Mesodermal cell (in vitro differentiated cells): ENCODE measurements at regions not wholly inside any gene's neighbourhood (a gene's known extent, or its start where the extent isn't known, plus 50 kb on each side); places are given as distances from the start of the nearest gene placed in this dataset.

Experiments
- H3K27ac ChIP-seq: 2 replicates; pipeline ENCODE4 v1.7.0; 2013; ENCODE audit warnings: mild to moderate bottlenecking, low read depth, low read length, moderate library complexity; ENCODE audit not compliant: severe bottlenecking
- H3K36me3 ChIP-seq: 2 replicates; pipeline ENCODE4 v1.7.1; 2013; ENCODE audit warnings: mild to moderate bottlenecking, low read length, moderate library complexity; ENCODE audit not compliant: control insufficient read depth, insufficient read depth
- H3K4me1 ChIP-seq: one replicate; pipeline ENCODE4 v1.7.1; 2013; ENCODE audit warnings: mild to moderate bottlenecking, low read length; ENCODE audit not compliant: insufficient read depth, control insufficient read depth, poor library complexity, severe bottlenecking
- H3K4me3 ChIP-seq: 2 replicates; pipeline ENCODE4 v1.7.0; 2013; ENCODE audit warnings: low read length, control low read depth, mild to moderate bottlenecking; ENCODE audit not compliant: insufficient read depth, poor library complexity, severe bottlenecking; ENCODE audit errors: extremely low read depth
- H3K9me3 ChIP-seq: 2 replicates; pipeline ENCODE4 v1.7.1; 2013; ENCODE audit warnings: mild to moderate bottlenecking, low read length, moderate library complexity; ENCODE audit not compliant: control insufficient read depth
- WGBS, 2 experiments: methylation state at CpG; one replicate each; pipeline ENCODE4 v1.1.5; 2013; ENCODE audit warnings: missing lambda C conversion rate in 2 of 2; ENCODE audit not compliant: insufficient coverage in 2 of 2; 5-methylcytosine and 5-hydroxymethylcytosine counted together

DNA sequence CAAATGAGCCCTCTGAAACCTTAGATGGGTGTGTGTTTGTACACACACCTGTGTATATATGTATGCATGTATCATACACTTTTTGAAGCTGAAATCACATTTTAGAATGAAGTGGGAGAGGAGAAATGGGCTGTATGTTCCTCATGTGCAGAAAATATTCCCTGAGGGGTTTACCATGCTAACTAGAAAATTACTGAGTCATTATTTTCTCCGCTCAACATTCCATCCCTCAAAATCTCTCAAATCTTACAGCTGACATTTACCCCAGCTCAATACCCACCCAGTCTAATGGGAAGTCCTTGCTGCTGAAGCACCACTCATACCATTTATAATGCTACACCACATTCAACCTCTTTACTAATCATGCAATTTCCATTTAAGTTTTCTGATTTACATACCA lies 138.6 kb downstream of the P2RY1 start:
- Histone ChIP-seq H3K4me3 (no peak overlapping the region), H3K4me1 (peaks cover 17% of the 10 kb centered on the region), H3K36me3 (no peaks in the 10 kb centered on the region), H3K9me3 (no peaks in the 10 kb centered on the region), H3K27ac (no peak overlapping the region)
- 86 to 100% methylated on average over 1 of the region's 1 CpG for WGBS, 2 experiments

DNA sequence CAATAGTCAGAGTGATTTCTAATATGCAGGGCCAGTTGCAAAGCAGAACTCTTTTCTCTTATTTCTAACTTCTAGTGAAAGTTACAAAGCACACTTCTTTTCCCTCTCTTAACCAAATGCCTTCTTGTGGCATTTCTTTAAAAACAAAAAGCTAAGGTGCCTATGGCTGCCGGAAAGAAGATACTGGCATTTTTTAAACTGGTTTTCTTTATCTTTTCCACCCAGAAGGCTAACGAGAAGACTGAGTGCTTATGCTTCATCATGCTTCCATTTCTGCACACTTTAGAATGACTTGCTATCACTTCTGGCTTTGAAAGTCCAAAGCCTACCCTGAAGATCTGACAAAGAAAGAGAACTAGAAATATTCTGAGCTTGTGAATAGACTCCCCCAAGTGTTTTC lies 141.3 kb downstream of the P2RY1 start:
- no peak overlapping the region for H3K27ac ChIP-seq
- WGBS, 2 experiments = 90 to 95% methylated on average over 2 of the region's 2 CpGs
- no peak overlapping the region for H3K4me3 ChIP-seq
- no peaks in the 10 kb centered on the region for H3K36me3 ChIP-seq
- H3K4me1 ChIP-seq = no peaks in the 10 kb centered on the region
- no peaks in the 10 kb centered on the region for H3K9me3 ChIP-seq

DNA sequence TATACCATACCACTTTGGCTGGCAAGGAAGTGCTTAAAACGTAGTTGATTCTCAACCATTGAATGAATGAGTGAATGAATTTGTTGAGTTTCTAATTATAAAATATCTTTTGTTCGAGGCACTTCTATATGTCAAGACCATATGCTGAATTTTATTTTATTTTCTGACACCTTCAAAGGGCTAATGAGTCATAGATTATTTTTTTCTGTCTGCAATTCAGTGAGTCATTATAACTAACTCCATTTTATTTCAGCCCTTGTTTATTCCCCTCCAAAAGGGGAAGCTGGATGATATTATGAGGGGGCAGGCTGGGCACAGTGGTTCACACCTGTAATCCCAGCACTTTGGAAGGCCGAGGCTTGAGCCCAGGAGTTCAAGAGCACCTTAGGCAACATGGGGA lies 142.4 kb downstream of the P2RY1 start:
- Histone ChIP-seq H3K4me1 (no peaks in the 10 kb centered on the region), H3K4me3 (no peak overlapping the region), H3K27ac (no peak overlapping the region), H3K9me3 (no peaks in the 10 kb centered on the region), H3K36me3 (no peaks in the 10 kb centered on the region)
- 80 to 100% methylated on average over 1 of the region's 3 CpGs for WGBS, 2 experiments

- no peaks in the 10 kb centered on the region for H3K9me3 ChIP-seq
- no peak overlapping the region for H3K27ac ChIP-seq
- no peaks in the 10 kb centered on the region for H3K36me3 ChIP-seq
- H3K4me1 ChIP-seq = no peaks in the 10 kb centered on the region
- H3K4me3 ChIP-seq = no peak overlapping the region
- WGBS, 2 experiments = 89 to 100% methylated on average over 1 of the region's 1 CpG
Observed at GRCh38 chr3:152978152-152978551, 143.2 kb downstream of the P2RY1 start.

- Histone ChIP-seq H3K4me3 (no peak overlapping the region), H3K4me1 (no peaks in the 10 kb centered on the region), H3K9me3 (no peaks in the 10 kb centered on the region), H3K27ac (no peak overlapping the region), H3K36me3 (no peaks in the 10 kb centered on the region)
- 100% methylated on average over 1 of the region's 2 CpGs; no CpG with 5 or more reads in 1 of the 2 experiments for WGBS, 2 experiments
Observed at GRCh38 chr3:152997526-152997925, 162.6 kb downstream of the P2RY1 start.

DNA sequence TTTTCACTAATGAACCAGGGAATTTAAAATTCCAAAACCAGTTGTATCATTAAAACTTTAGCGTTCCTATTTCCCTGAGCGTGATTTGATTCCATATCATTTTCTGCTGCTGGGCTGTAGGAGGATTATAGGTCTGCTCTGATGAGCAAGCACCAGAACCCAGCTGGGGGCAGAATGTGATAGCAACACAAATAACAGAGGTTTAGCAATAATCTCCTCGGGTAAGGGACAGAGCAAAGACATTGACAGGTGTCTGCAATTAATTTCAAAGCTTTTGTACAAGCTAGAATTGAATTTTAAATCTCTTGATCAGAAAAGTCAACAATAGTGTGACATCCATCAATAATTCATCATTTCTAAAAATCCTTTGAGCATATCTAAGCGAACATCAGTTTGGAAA lies 163.4 kb upstream of the RAP2B start:
- H3K27ac ChIP-seq = no peak overlapping the region
- no peaks in the 10 kb centered on the region for H3K36me3 ChIP-seq
- 94 to 95% methylated on average over 3 of the region's 4 CpGs for WGBS, 2 experiments
- no peak overlapping the region for H3K4me3 ChIP-seq
- H3K9me3 ChIP-seq = no peaks in the 10 kb centered on the region
- H3K4me1 ChIP-seq = no peaks in the 10 kb centered on the region

DNA sequence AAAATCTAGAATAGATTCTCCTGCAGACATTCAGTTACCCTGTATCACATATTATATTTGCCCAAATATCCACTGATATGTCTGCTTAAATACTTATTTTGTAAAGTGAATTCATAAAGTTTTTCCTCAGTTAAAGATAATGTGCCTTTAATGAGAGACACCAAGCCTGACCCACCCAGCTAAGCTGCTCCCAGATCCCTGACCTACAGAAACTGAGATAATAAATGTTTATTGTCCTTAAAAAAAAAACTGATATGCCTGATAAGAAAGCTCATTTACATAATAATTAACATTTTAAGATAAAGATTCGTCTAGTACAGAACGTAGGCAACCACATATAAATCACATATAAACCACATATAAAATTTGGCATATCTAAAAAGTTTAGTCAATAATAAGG lies 161.7 kb upstream of the RAP2B start:
- H3K36me3 ChIP-seq = no peaks in the 10 kb centered on the region
- H3K9me3 ChIP-seq = no peaks in the 10 kb centered on the region
- H3K4me3 ChIP-seq = no peak overlapping the region
- no peak overlapping the region for H3K27ac ChIP-seq
- H3K4me1 ChIP-seq = no peaks in the 10 kb centered on the region
- WGBS, 2 experiments = no CpG with 5 or more reads among the region's 2 CpGs

DNA sequence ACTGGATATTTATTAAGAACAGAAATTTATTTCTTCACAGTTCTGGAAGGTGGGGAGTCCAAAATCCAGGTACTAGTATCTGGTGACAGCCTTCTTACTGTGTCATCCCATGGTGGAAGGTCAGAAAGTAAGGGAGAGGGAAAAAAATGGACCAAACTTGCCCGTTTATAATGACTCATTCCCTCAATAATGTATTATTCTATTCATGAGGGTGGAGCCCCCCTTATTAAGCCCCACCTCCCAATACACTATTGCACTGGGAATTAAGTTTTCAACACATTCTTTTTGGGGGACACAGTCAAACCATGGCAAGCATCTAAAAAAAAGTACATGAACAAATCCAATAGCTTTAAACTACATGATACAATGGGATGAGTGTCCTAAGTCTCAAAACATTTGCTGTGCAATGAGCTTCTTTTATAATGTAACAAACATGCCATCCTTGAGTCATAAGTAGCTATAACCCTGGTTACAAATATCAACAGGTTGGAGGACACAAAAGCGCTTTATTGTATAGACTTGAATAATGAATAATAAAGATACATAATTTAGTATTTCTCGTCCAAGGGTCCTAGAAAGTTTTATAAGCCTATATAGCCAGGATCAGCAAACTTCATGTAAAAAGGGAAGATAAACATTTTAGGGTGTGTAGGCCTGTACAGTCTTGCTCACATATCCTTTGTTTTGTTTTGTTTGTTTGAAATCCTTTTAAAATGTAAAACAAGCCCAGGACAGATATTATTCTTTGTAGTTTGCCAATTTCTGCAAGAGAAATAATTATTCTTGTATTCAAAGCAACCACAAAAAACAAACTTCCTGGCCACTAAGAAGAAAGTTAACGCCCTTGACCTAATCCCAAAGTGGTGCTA lies 160.6 kb upstream of the RAP2B start:
- Histone ChIP-seq H3K36me3 (no peaks in the 10 kb centered on the region), H3K9me3 (no peaks in the 10 kb centered on the region), H3K4me3 (no peak overlapping the region), H3K27ac (no peak overlapping the region), H3K4me1 (no peaks in the 10 kb centered on the region)
- WGBS, 2 experiments = no CpG with 5 or more reads among the region's 4 CpGs

DNA sequence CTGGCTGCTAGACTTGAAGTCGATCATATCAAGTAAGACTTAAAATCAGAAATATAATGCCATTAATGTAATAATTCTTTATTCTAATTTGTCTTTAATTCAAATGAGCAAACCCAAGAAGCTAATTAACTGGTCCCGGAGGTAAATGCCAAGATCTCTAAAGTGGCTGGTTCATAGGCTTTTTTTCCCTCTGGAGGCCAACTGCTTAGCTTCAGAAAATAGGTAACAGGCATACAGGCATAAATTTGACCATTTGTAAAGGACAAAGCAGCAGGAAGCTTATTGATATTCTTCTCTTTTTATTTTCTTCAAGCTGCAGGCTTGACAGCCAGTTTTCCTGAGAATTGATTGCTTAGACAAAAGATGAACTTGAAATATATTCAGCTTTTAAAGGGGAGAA lies 158.6 kb upstream of the RAP2B start:
- no peaks in the 10 kb centered on the region for H3K36me3 ChIP-seq
- H3K4me1 ChIP-seq = no peaks in the 10 kb centered on the region
- 67% methylated on average over 1 of the region's 2 CpGs; no CpG with 5 or more reads in 1 of the 2 experiments for WGBS, 2 experiments
- no peaks in the 10 kb centered on the region for H3K9me3 ChIP-seq
- no peak overlapping the region for H3K27ac ChIP-seq
- no peak overlapping the region for H3K4me3 ChIP-seq

GRCh38 chr3:153003862-153004261 lies 158.2 kb upstream of the RAP2B start:
- no CpG with 5 or more reads among the region's 1 CpG for WGBS, 2 experiments
- H3K27ac ChIP-seq = no peak overlapping the region
- H3K4me3 ChIP-seq = no peak overlapping the region
- H3K4me1 ChIP-seq = no peaks in the 10 kb centered on the region
- H3K36me3 ChIP-seq = no peaks in the 10 kb centered on the region
- no peaks in the 10 kb centered on the region for H3K9me3 ChIP-seq

DNA sequence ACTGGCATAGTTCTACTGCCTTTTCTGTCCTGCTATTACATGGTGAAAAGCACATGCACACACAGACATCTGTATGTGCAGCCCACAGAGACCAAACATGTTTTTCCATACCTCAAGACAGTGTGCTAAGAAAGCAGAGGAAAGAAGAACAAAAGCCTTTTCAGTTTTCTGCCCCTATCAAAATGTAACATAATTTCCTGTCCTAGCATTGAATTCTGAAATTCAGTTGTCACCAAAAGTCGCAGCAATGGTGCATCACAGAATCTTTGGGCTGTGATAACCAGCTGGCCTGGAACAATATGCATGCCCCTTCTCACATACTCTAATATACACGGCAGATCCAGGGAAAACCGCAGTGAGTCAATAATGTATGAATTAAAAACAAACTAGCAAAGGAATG lies 153.8 kb upstream of the RAP2B start:
- H3K4me3 ChIP-seq = no peak overlapping the region
- whole genome bisulfite sequencing, 2 experiments = 100% methylated on average over 1 of the region's 3 CpGs; no CpG with 5 or more reads in 1 of the 2 experiments
- no peaks in the 10 kb centered on the region for H3K4me1 ChIP-seq
- no peaks in the 10 kb centered on the region for H3K36me3 ChIP-seq
- H3K9me3 ChIP-seq = no peaks in the 10 kb centered on the region
- H3K27ac ChIP-seq = no peak overlapping the region
